Thyroid gland (tissue), 4 donors: ENCODE measurements at regions not wholly inside any gene's neighbourhood (a gene's known extent, or its start where the extent isn't known, plus 50 kb on each side); places are given as distances from the start of the nearest gene placed in this dataset.

Source experiments
- DNase-seq, 2 donors: peaks; one replicate each; pipeline ENCODE4 v3.0.0-alpha.2; 2019
- H3K27ac ChIP-seq, 3 donors: fragments of 200-600 bp; sonication (generic); 1 replicate in 2 of 3; 2 replicates in 1 of 3; pipeline ENCODE4 v1.5.1; 2016 to 2019; ENCODE audit warnings: mild to moderate bottlenecking in 1 of 3, moderate library complexity in 1 of 3
- H3K27me3 ChIP-seq: fragments of 200-600 bp; sonication (generic); one replicate; pipeline ENCODE4 v1.5.1; 2019
- H3K36me3 ChIP-seq, 2 donors: fragments of 200-600 bp; sonication (generic); one replicate each; pipeline ENCODE4 v1.5.1; 2016 to 2019
- H3K4me1 ChIP-seq, 2 donors: fragments of 200-600 bp; sonication (generic); one replicate each; pipeline ENCODE4 v1.5.1; 2017 to 2019
- H3K4me3 ChIP-seq, 3 donors: fragments of 200-600 bp; sonication (generic); replicated peaks in 1 of 3; 1 replicate in 2 of 3; 2 replicates in 1 of 3; pipeline ENCODE4 v1.5.1; 2016; ENCODE audit warnings: mild to moderate bottlenecking in 1 of 3
- H3K9me3 ChIP-seq: fragments of 200-600 bp; sonication (generic); one replicate; pipeline ENCODE4 v1.5.1; 2017
- POLR2A ChIP-seq, 2 donors: fragments of 450-650 bp; IDR thresholded peaks; one replicate each; pipeline ENCODE4 v1.6.1; 2017; ENCODE audit warnings: antibody characterized with exemption in 2 of 2, mild to moderate bottlenecking in 2 of 2, moderate library complexity in 1 of 2
- WGBS, 2 donors: methylation state at CpG; one replicate each; pipeline ENCODE4 v1.1.5; 2017; 5-methylcytosine and 5-hydroxymethylcytosine counted together
- intact Hi-C: fragments of 100-400 bp; cut with DNase I; formaldehyde crosslinking; loops from one replicate; pipeline ENCODE4 v1.15.1; 2023
- TF ChIP-seq, protein P1 (sequence below), 6 experiments: fragments of 200-600 bp in 3 of 6; fragments of 450-650 bp in 3 of 6; sonication (generic) in 3 of 6; IDR thresholded peaks; one replicate each; pipeline ENCODE4 v1.5.1; 2016 to 2019; ENCODE audit warnings: antibody characterized with exemption in 6 of 6, mild to moderate bottlenecking in 2 of 6, inconsistent platforms in 1 of 6, moderate library complexity in 1 of 6

DNA sequence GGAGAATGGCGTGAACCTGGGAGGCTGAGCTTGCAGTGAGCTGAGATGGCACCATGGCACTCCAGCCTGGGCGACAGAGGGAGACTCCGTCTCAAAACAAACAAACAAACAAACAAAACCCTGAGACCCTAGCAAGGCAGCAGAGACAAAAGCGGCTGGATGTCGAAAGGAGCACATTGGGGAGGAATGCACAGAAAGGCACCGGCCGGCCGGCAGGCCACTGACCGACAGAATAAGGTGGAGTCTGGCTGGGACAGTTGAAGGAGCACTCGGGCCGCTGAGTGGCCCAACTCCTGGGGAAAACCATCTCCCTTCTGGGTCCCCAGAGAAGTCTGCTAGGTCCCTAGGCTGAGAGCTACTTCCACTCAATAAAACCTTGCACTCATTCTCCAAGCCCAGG lies 256.2 kb downstream of the KIF21A start:
- TF ChIP-seq, protein P1, sequence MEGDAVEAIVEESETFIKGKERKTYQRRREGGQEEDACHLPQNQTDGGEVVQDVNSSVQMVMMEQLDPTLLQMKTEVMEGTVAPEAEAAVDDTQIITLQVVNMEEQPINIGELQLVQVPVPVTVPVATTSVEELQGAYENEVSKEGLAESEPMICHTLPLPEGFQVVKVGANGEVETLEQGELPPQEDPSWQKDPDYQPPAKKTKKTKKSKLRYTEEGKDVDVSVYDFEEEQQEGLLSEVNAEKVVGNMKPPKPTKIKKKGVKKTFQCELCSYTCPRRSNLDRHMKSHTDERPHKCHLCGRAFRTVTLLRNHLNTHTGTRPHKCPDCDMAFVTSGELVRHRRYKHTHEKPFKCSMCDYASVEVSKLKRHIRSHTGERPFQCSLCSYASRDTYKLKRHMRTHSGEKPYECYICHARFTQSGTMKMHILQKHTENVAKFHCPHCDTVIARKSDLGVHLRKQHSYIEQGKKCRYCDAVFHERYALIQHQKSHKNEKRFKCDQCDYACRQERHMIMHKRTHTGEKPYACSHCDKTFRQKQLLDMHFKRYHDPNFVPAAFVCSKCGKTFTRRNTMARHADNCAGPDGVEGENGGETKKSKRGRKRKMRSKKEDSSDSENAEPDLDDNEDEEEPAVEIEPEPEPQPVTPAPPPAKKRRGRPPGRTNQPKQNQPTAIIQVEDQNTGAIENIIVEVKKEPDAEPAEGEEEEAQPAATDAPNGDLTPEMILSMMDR (IDR thresholded peaks at IDR 0.05), result no peak
- no peak for TF ChIP-seq POLR2A (IDR thresholded peaks at IDR 0.05)
- Histone ChIP-seq H3K27me3 (no peaks in the 10 kb centered on the region), H3K27ac (no peak overlapping the region), H3K36me3 (no peaks in the 10 kb centered on the region), H3K4me1 (peaks cover 1 to 4% of the 10 kb centered on the region in 2 donors), H3K9me3 (no peaks in the 10 kb centered on the region), H3K4me3 (no peak overlapping the region)
- intact Hi-C loops, result no loop called here
- no peak for DNase-seq
- 89 to 91% methylated on average over 11 of the region's 11 CpGs for WGBS, 2 donors

DNA sequence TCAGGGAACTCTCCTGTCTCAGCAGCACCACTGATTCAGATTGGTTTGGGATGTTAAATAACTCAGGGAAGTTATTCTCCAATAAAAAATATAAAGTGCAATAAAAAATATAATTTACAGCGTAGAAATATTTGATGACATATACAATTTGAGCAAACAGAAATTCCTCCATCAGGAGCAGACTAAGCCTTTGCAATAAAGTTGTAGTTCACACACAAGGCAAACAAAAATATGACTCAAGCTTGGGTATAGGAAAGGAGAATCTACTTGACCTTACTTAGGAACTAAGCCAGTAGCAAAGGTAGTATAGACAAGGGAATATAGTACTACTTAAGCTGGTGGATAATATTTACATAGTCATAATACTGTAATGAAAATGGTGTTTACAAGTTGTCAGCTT lies 264.1 kb downstream of the KIF21A start:
- WGBS, 2 donors, result 83 to 86% methylated on average over 1 of the region's 1 CpG
- Histone ChIP-seq H3K27ac (no peak overlapping the region), H3K4me3 (no peak overlapping the region), H3K9me3 (no peaks in the 10 kb centered on the region), H3K36me3 (no peaks in the 10 kb centered on the region), H3K4me1 (peaks cover 5% of the 10 kb centered on the region in 2 donors), H3K27me3 (no peaks in the 10 kb centered on the region)
- intact Hi-C loops, result no loop called here
- no peak for DNase-seq
- no peak for TF ChIP-seq POLR2A (IDR thresholded peaks at IDR 0.05)
- TF ChIP-seq, protein P1 (IDR thresholded peaks at IDR 0.05), result no peak

DNA sequence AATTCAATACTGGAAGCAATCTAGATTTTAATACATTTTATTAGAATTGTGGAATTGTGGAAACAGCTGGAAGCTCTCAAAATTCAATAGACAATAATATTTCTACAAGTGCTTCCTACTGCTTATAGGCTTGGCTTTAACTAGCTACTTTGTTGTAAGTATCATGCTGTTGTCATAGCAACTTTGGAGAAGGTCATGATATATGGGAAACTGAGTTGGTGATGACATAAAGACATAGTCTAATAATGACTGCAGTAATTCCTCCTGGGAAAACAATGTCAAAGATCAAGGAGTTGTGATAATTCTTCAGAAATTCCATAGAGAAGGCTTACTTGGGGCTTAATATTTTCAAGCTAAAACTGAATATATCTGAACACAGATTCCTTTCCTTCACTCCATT lies 266.6 kb downstream of the KIF21A start:
- Histone ChIP-seq H3K27me3 (no peaks in the 10 kb centered on the region), H3K36me3 (no peaks in the 10 kb centered on the region), H3K27ac (no peak overlapping the region), H3K4me3 (no peak overlapping the region), H3K9me3 (no peaks in the 10 kb centered on the region), H3K4me1 (peaks cover 0 to 1% of the 10 kb centered on the region in 2 donors)
- intact Hi-C loops, result no loop called here
- TF ChIP-seq, protein P1 (IDR thresholded peaks at IDR 0.05), result no peak
- no peak for TF ChIP-seq POLR2A (IDR thresholded peaks at IDR 0.05)
- no peak for DNase-seq

- no peaks in the 10 kb centered on the region for H3K27me3 ChIP-seq
- H3K36me3 ChIP-seq, result no peaks in the 10 kb centered on the region
- no peak overlapping the region for H3K4me3 ChIP-seq
- no peak for DNase-seq
- no peak overlapping the region for H3K27ac ChIP-seq
- intact Hi-C loops, result no loop called here
- no peaks in the 10 kb centered on the region for H3K9me3 ChIP-seq
- no peak for TF ChIP-seq POLR2A (IDR thresholded peaks at IDR 0.05)
- no peaks in the 10 kb centered on the region for H3K4me1 ChIP-seq
- WGBS, 2 donors, result 55 to 63% methylated on average over 2 of the region's 2 CpGs
These were observed 268.3 kb upstream of the CPNE8 start for GRCh38 chr12:39173726-39174125.

DNA sequence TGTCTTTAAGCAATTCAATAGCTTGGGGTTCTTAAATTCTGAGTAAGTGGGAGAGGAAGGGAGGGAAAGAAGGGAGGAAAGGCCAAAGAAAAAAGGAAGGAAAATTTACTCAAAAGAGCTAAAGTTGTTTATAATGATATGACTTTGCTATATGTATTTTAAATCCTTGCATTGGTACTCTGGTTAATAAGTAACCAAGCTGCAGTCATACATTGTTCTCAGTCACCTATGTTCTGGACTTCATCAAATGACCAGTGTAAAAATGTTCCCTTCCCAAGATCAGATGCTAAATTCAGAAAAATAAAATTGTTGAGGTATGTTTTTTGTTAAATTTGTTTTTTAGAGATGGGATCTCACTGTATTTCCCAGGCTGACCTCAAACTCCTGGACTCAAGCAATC lies 259.9 kb upstream of the CPNE8 start:
- no peak for DNase-seq
- H3K36me3 ChIP-seq, result no peaks in the 10 kb centered on the region
- no peaks in the 10 kb centered on the region for H3K27me3 ChIP-seq
- no peak overlapping the region for H3K27ac ChIP-seq
- no peaks in the 10 kb centered on the region for H3K9me3 ChIP-seq
- no peaks in the 10 kb centered on the region for H3K4me1 ChIP-seq
- no peak overlapping the region for H3K4me3 ChIP-seq
- intact Hi-C loops, result no loop called here
- TF ChIP-seq, protein P1 (IDR thresholded peaks at IDR 0.05), result no peak
- no peak for TF ChIP-seq POLR2A (IDR thresholded peaks at IDR 0.05)

DNA sequence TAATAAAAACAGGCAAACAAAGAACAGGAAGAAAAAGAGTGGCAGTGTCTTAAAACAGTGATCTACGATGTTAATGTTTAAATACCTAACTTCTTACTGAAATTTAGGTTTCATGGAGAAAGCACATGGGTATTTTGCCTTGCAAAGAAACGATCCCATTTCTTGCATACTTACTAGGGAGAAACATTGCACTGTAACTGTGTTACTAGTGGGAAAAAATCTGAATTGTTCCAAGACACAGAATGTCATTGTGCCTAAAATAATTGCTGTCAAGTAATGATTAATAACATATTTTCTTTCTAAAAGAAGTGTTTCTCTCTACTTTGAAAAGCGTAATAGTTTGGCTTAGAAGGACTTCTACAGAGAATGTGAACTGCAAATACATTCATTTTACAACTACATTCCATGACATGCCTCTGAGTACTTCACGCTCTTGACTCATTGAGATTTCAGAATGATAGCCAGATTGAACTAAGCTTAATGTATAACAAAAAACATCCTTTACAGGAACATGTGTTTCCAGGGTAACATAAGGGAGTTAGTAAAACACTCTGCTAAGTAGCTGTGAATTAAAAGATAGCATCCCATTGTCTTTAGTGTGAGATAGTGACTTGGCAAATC lies 256.2 kb upstream of the CPNE8 start:
- Histone ChIP-seq H3K27me3 (no peaks in the 10 kb centered on the region), H3K27ac (no peak overlapping the region)
- no peak for TF ChIP-seq POLR2A (IDR thresholded peaks at IDR 0.05)
- TF ChIP-seq, protein P1 (IDR thresholded peaks at IDR 0.05), result no peak

More for the DNA sequence above, 256.2 kb upstream of the CPNE8 start:
- Histone ChIP-seq H3K9me3 (no peaks in the 10 kb centered on the region), H3K36me3 (no peaks in the 10 kb centered on the region), H3K4me1 (no peaks in the 10 kb centered on the region), H3K4me3 (no peak overlapping the region)
- intact Hi-C loops, result no loop called here
- 65% methylated on average over 4 of the region's 4 CpGs for WGBS, 2 donors
- no peak for DNase-seq
